Pancreas (tissue), 10 donors: ENCODE measurements at regions not wholly inside any gene's neighbourhood (a gene's known extent, or its start where the extent isn't known, plus 50 kb on each side); places are given as distances from the start of the nearest gene placed in this dataset.

ENCODE experiments used
- ATAC-seq, 4 donors: fragments of 200-7000 bp; cut with Tn5 transposase; one replicate each; pipeline versions ENCODE4 v1.8.0 to v1.9.1; 2020; ENCODE audit warnings: mild to moderate bottlenecking in 4 of 4, moderate library complexity in 4 of 4
- DNase-seq, 6 donors: peaks; one replicate each; pipeline ENCODE4 v3.0.0-alpha.2; 2020
- FAIRE-seq: peaks from 2 replicates; lab custom pipeline; 2012; peaks lifted over from hg19 to GRCh38; lab: Jason Lieb, UNC
- H3K27ac ChIP-seq, 4 donors: fragments of 200-600 bp; sonication (generic); 1 replicate in 3 of 4; 2 replicates in 1 of 4; pipeline versions ENCODE4 v1.5.0 to v1.8.0; 2020
- H3K27me3 ChIP-seq, 4 donors: fragments of 200-600 bp; one replicate each; pipeline ENCODE4 v1.8.0; 2021
- H3K36me3 ChIP-seq, 3 donors: fragments of 200-600 bp; sonication (generic) in 1 of 3; one replicate each; pipeline versions ENCODE4 v1.5.0 to v1.8.0; 2020 to 2021
- H3K4me1 ChIP-seq, 3 donors: fragments of 200-600 bp; one replicate each; pipeline ENCODE4 v1.8.0; 2021
- H3K4me3 ChIP-seq, 4 donors: fragments of 200-600 bp; sonication (generic) in 2 of 4; one replicate each; pipeline versions ENCODE4 v1.5.0 to v1.8.0; 2020 to 2021
- H3K9me3 ChIP-seq, 4 donors: fragments of 200-600 bp; one replicate each; pipeline ENCODE4 v1.8.0; 2021
- CTCF ChIP-seq, 4 donors: fragments of 200-600 bp; sonication (generic) in 3 of 4; IDR thresholded peaks; one replicate each; pipeline versions ENCODE4 v1.5.0 to v1.8.0; 2021; ENCODE audit warnings: antibody characterized with exemption in 4 of 4
- WGBS, 2 donors: extraction: QIAGEN DNeasy Blood & Tissue Kit; methylation state at CpG; one replicate each; pipeline ENCODE4 v1.1.7; 2013; 5-methylcytosine and 5-hydroxymethylcytosine counted together
- intact Hi-C, 3 donors: fragments of 100-400 bp; cut with DNase I; formaldehyde crosslinking; loops; one replicate each; pipeline versions ENCODE4 v1.11.1 to v1.14.2; 2022
- donor health status: healthy with polysubstance abuse.
- donor health status: DM: no; HTN: no; CAD: no; lungs with moderate emphysema.
- donor health status: DM: no; HTN: no; CAD: no.
- donor health status: control.
- donor health status: control.
- donor health status: Bipolar disorder and iron deficiency.
- donor health status: DM: yes; HTN: yes; CAD: no.
- donor health status: DM: no; HTN: no; CAD: no.
- donor health status: DM: no; HTN: no; CAD: no.
- donor health status: DM: yes; HTN: yes; CAD: no.

- 32 to 64% methylated on average over 1 of the region's 1 CpG for WGBS, 2 donors
- DNase-seq (no peak), FAIRE-seq (no peak), ATAC-seq (no peak)
- no peak for TF ChIP-seq CTCF (IDR thresholded peaks at IDR 0.05)
- no peak overlapping the region for H3K4me3 ChIP-seq
- H3K27me3 ChIP-seq, result peaks cover 0 to 3% (median 0%) of the 10 kb centered on the region in 4 donors
- intact Hi-C loops, result no loop called here
- H3K27ac ChIP-seq, result no peak overlapping the region
- no peaks in the 10 kb centered on the region for H3K9me3 ChIP-seq
- no peaks in the 10 kb centered on the region for H3K36me3 ChIP-seq
- H3K4me1 ChIP-seq, result no peaks in the 10 kb centered on the region
Measured at GRCh38 chr2:198544461-198544860, 740.1 kb downstream of the PLCL1 start.

- intact Hi-C loops, result no loop called here
- TF ChIP-seq CTCF (IDR thresholded peaks at IDR 0.05), result no peak
- 72 to 76% methylated on average over 3 of the region's 3 CpGs for WGBS, 2 donors
Measured at GRCh38 chr2:198534756-198535155, 730.4 kb downstream of the PLCL1 start.

GRCh38 chr2:198525211-198525969 is 721.0 kb downstream of the PLCL1 start:
- ATAC-seq, result no peak
- no peaks in the 10 kb centered on the region for H3K9me3 ChIP-seq
- no peak for DNase-seq
- no peaks in the 10 kb centered on the region for H3K27me3 ChIP-seq
- no peak for TF ChIP-seq CTCF (IDR thresholded peaks at IDR 0.05)
- H3K4me3 ChIP-seq, result no peak overlapping the region
- no peak overlapping the region for H3K27ac ChIP-seq
- WGBS, 2 donors, result 64 to 76% methylated on average over 5 of the region's 5 CpGs
- intact Hi-C loops, result no loop called here
- no peak for FAIRE-seq
- no peaks in the 10 kb centered on the region for H3K4me1 ChIP-seq
- H3K36me3 ChIP-seq, result no peaks in the 10 kb centered on the region

More at GRCh38 chr2:198534756-198535155, 730.4 kb downstream of the PLCL1 start:
- FAIRE-seq (no peak), ATAC-seq (no peak), DNase-seq (no peak)
- H3K4me1 ChIP-seq, result no peaks in the 10 kb centered on the region
- H3K9me3 ChIP-seq, result no peaks in the 10 kb centered on the region
- H3K36me3 ChIP-seq, result no peaks in the 10 kb centered on the region
- H3K27me3 ChIP-seq, result no peaks in the 10 kb centered on the region
- no peak overlapping the region for H3K4me3 ChIP-seq
- H3K27ac ChIP-seq, result no peak overlapping the region

GRCh38 chr2:198523710-198524109 is 719.3 kb downstream of the PLCL1 start:
- H3K27me3 ChIP-seq, result no peaks in the 10 kb centered on the region
- DNase-seq (no peak), FAIRE-seq (no peak), ATAC-seq (no peak)
- TF ChIP-seq CTCF (IDR thresholded peaks at IDR 0.05), result no peak
- intact Hi-C loops, result no loop called here
- no peak overlapping the region for H3K27ac ChIP-seq
- H3K9me3 ChIP-seq, result no peaks in the 10 kb centered on the region
- 33 to 48% methylated on average over 2 of the region's 2 CpGs for WGBS, 2 donors
- H3K4me3 ChIP-seq, result no peak overlapping the region
- H3K4me1 ChIP-seq, result no peaks in the 10 kb centered on the region
- H3K36me3 ChIP-seq, result no peaks in the 10 kb centered on the region

GRCh38 chr2:198518935-198519334 is 714.5 kb downstream of the PLCL1 start:
- 67 to 85% methylated on average over 2 of the region's 2 CpGs for WGBS, 2 donors
- H3K4me1 ChIP-seq, result no peaks in the 10 kb centered on the region
- no peaks in the 10 kb centered on the region for H3K36me3 ChIP-seq
- H3K27me3 ChIP-seq, result no peaks in the 10 kb centered on the region
- DNase-seq (no peak), FAIRE-seq (no peak), ATAC-seq (no peak)
- no peak overlapping the region for H3K27ac ChIP-seq
- no peaks in the 10 kb centered on the region for H3K9me3 ChIP-seq
- intact Hi-C loops, result no loop called here
- TF ChIP-seq CTCF (IDR thresholded peaks at IDR 0.05), result no peak
- H3K4me3 ChIP-seq, result no peak overlapping the region
